ENCODE measurements at regions not wholly inside any gene's neighbourhood (a gene's known extent, or its start where the extent isn't known, plus 50 kb on each side); places are given as distances from the start of the nearest gene placed in this dataset.
A peak's percentile ranks its signal among the peaks of the same experiment; 100 is the strongest.

DNA sequence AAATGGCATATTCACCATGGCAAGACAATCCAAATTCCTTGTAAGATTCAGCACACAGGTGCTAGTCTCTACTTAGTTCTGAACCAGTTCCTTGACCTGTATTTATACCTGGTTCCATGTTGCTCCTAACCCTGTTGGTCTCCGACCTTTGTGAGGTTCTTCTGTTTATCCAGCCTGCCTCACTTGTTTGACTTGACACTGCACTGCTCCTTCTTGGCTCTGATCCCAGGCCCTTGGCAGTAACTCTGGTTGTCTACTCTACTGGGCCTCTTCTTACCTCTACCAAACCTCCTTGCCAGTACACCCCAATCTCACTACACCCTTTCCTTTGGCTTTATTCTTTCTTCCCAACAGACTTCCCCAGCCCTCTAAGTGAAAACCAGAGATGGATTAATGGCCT, 419.4 kb upstream of the USP24 start:
- Histone ChIP-seq H3K9me3 (peaks cover 0 to 10% (median 1%) of the 10 kb centered on the region in 4 donors), H3K27me3 (no peaks in the 10 kb centered on the region), H3K27ac (peak overlapping the region in 2 of 4 donors; percentile 43 to 68), H3K4me1 (peaks cover 0 to 33% (median 4%) of the 10 kb centered on the region in 4 donors), H3K36me3 (peaks cover 0 to 8% (median 0%) of the 10 kb centered on the region in 3 donors), H3K4me3 (no peak overlapping the region)
- 80 to 83% methylated on average over 1 of the region's 1 CpG for WGBS, 2 donors
- TF ChIP-seq, protein P1, sequence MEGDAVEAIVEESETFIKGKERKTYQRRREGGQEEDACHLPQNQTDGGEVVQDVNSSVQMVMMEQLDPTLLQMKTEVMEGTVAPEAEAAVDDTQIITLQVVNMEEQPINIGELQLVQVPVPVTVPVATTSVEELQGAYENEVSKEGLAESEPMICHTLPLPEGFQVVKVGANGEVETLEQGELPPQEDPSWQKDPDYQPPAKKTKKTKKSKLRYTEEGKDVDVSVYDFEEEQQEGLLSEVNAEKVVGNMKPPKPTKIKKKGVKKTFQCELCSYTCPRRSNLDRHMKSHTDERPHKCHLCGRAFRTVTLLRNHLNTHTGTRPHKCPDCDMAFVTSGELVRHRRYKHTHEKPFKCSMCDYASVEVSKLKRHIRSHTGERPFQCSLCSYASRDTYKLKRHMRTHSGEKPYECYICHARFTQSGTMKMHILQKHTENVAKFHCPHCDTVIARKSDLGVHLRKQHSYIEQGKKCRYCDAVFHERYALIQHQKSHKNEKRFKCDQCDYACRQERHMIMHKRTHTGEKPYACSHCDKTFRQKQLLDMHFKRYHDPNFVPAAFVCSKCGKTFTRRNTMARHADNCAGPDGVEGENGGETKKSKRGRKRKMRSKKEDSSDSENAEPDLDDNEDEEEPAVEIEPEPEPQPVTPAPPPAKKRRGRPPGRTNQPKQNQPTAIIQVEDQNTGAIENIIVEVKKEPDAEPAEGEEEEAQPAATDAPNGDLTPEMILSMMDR (IDR thresholded peaks at IDR 0.05): no peak
- TF ChIP-seq POLR2A (IDR thresholded peaks at IDR 0.05) (no peak), EP300 (IDR thresholded peaks at IDR 0.05) (no peak)
- no peak for DNase-seq (ENCODE audit: low spot score in 2 of 2)

DNA sequence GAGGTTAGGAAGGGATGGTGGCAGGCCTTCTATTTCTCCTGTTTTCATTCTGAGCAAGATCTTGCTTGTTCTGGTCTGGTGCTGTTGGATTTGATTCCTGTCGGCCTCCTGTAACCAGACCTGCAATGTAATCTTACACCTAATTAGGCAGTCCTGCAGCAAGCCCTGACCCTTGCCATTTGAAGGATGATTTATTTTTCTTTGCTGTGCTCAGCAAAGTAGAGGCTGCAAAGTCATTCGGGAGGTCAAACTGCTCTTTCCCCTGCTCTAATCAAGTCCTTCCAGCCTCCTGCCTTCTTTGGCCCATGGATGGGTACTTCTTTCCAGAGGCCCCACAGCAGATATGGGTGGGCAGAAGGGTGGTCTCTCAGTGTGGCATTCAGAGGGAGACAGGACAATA, 417.7 kb upstream of the USP24 start:
- 45 to 57% methylated on average over 2 of the region's 2 CpGs for WGBS, 2 donors
- DNase-seq (ENCODE audit: low spot score in 2 of 2): no peak
- TF ChIP-seq EP300 (IDR thresholded peaks at IDR 0.05) (no peak), POLR2A (IDR thresholded peaks at IDR 0.05) (no peak)
- TF ChIP-seq, protein P1 (IDR thresholded peaks at IDR 0.05): no peak
- Histone ChIP-seq H3K36me3 (peaks cover 0 to 9% (median 0%) of the 10 kb centered on the region in 3 donors), H3K4me3 (no peak overlapping the region), H3K27me3 (no peaks in the 10 kb centered on the region), H3K4me1 (peaks cover 0 to 33% (median 4%) of the 10 kb centered on the region in 4 donors), H3K27ac (peak overlapping the region in 2 of 4 donors; percentile 36 to 67), H3K9me3 (peaks cover 0 to 10% (median 1%) of the 10 kb centered on the region in 4 donors)

DNA sequence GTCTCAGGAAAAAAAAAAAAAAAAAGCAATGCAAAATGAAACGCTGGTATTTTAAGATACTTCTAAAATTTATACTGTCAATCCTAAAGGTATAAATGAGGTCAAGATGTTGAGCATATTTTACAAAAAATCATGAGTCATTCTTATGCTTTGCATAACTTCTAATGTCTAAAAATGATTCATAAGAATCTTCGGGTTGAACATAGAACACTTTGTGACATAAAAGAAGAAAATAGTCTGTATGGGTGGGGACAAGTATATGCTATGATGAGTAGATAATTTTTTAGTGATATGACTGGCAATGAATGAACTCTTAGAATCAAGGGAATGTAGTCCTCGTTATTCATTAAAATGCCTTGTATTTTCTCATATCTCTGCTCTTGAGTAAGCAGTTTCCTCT, 416.9 kb upstream of the USP24 start:
- WGBS, 2 donors: 26 to 30% methylated on average over 3 of the region's 3 CpGs
- no peak for TF ChIP-seq EP300 (IDR thresholded peaks at IDR 0.05)
- no peak for TF ChIP-seq POLR2A (IDR thresholded peaks at IDR 0.05)
- H3K4me3 ChIP-seq: no peak overlapping the region
- H3K27me3 ChIP-seq: no peaks in the 10 kb centered on the region
- H3K9me3 ChIP-seq: peaks cover 0 to 10% (median 1%) of the 10 kb centered on the region in 4 donors
- peak overlapping the region in 1 of 4 donors; percentile 36 for H3K27ac ChIP-seq
- H3K36me3 ChIP-seq: peaks cover 0 to 9% (median 0%) of the 10 kb centered on the region in 3 donors
- no peak for DNase-seq (ENCODE audit: low spot score in 2 of 2)
- peaks cover 0 to 33% (median 4%) of the 10 kb centered on the region in 4 donors for H3K4me1 ChIP-seq

- Histone ChIP-seq H3K36me3 (peaks cover 0 to 9% (median 0%) of the 10 kb centered on the region in 3 donors), H3K4me3 (no peak overlapping the region), H3K27ac (no peak overlapping the region), H3K9me3 (peaks cover 0 to 10% (median 1%) of the 10 kb centered on the region in 4 donors), H3K4me1 (peaks cover 0 to 32% (median 4%) of the 10 kb centered on the region in 4 donors), H3K27me3 (no peaks in the 10 kb centered on the region)
- TF ChIP-seq POLR2A (IDR thresholded peaks at IDR 0.05) (no peak), EP300 (IDR thresholded peaks at IDR 0.05) (no peak)
- TF ChIP-seq, protein P1 (IDR thresholded peaks at IDR 0.05): no peak
- 93 to 96% methylated on average over 2 of the region's 2 CpGs for WGBS, 2 donors
- DNase-seq (ENCODE audit: low spot score in 2 of 2): no peak
Observed at GRCh38 chr1:55631509-55631908, 416.3 kb upstream of the USP24 start.

DNA sequence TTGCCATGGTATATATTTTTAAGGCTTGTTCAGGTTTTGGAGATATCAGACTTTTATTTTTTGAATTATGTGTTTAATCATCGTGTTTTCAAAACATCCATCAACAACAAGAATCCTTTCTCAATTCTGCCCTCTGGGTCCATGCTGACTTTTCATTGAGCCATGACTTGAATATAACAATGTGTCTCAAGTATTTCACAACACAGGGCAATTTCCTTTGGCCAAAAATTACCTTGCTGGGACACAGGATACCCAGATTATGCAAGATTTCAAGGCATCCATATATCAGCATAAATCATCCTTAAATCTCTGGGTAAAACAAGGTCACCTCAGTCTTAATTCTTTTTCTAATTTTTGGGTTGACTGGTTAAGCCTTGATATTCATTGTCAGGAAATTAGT, 411.2 kb upstream of the USP24 start:
- Histone ChIP-seq H3K4me1 (no peaks in the 10 kb centered on the region), H3K36me3 (peaks cover 0 to 18% (median 0%) of the 10 kb centered on the region in 3 donors), H3K27me3 (no peaks in the 10 kb centered on the region), H3K27ac (no peak overlapping the region), H3K4me3 (no peak overlapping the region), H3K9me3 (peaks cover 0 to 15% (median 1%) of the 10 kb centered on the region in 4 donors)
- TF ChIP-seq, protein P1 (IDR thresholded peaks at IDR 0.05): no peak
- TF ChIP-seq EP300 (IDR thresholded peaks at IDR 0.05): peak in 1 of 2 donors; percentile 54
- WGBS, 2 donors: 47 to 56% methylated on average over 1 of the region's 1 CpG
- no peak for DNase-seq (ENCODE audit: low spot score in 2 of 2)

Measured in tibial nerve (tissue), 4 donors.